Embryonic facial prominence (tissue), 1 donor: ENCODE measurements at regions not wholly inside any gene's neighbourhood (a gene's known extent, or its start where the extent isn't known, plus 50 kb on each side); places are given as distances from the start of the nearest gene placed in this dataset.

Experiments
- DNase-seq: peaks from one replicate; pipeline ENCODE4 v3.0.0-alpha.2; 2016; ENCODE audit errors: extremely low spot score

DNA sequence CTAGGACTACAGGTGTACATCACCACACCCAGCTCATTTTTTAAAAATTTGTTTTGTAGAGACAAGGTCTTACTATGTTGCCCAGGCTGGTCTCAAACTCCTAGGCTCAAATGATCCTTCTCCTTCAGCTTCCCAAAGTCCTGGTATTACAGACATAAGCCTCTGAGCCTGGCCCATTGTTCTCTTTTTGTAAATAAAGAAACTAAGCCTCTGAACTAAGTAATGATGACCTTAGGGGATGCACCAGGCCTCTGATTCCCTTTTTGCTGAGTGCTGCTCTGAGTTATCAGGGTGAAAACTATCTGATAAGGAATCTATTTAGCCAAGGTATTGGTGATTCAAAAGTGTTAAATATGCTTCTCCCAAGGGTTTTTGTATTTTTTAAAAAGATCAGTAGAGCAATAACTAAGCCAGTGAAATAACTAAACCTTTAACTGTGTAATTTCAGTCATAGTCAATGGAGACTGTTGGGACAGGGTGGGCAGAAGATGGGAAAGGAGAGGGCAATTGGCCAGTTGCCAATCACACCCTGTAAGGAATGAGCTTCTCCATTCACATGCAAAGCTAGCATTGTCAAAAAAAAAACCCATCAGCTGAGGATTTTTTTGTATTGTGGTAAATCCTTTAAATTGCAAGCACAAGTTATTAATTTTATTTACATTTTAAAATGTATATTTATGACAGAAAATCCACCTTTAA lies 194.8 kb upstream of the PFN2 start:
- DNase-seq, result no peak

DNA sequence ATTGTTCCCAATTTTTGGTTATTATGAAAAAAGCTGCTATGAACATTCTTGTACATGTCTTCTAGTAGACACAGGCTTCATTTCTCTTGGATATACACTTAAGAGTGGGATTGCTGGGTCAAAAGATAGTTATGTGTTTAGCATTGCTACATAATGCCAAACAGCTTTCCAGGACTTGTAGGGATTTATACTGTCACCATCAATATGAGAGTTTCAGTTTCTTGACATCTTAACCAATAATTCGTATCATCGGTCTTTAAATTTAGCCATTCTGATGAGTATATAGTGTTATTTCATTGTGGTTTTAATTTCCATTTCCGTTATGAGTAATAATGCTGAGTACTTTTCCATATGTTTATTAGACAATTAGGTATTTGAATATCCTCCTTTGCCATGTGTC lies 190.3 kb upstream of the PFN2 start:
- no peak for DNase-seq

- no peak for DNase-seq
Measured at GRCh38 chr3:150158943-150159625, 188.4 kb upstream of the PFN2 start.

DNA sequence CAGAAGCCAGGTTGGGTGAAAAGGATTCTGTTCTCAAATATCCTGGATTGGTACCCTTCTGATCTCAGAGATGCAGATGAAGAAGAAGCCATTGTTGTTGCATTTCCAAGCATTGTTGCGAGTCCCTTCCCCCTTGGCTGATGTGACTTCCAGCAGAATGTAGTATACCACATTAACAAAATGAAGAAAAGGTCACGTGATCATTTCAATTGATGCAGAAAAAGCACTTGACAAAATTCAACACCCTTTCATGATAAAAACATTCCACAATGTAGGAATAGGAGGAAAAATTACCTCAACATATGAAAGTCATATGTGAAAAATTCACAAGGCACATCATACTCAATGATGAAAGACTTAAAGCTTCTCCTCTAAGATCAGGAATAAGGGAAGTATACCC lies 181.9 kb upstream of the PFN2 start:
- no peak for DNase-seq

GRCh38 chr3:150150633-150151032 lies 179.9 kb upstream of the PFN2 start:
- DNase-seq, result no peak

GRCh38 chr3:150149651-150150051 lies 179.0 kb upstream of the PFN2 start:
- no peak for DNase-seq

- DNase-seq, result no peak
Measured at GRCh38 chr3:150148227-150148626, 177.5 kb upstream of the PFN2 start.

GRCh38 chr3:150147776-150148175 lies 177.1 kb upstream of the PFN2 start:
- DNase-seq, result no peak

- no peak for DNase-seq
Measured at GRCh38 chr3:150146991-150147761, 176.5 kb upstream of the PFN2 start.

GRCh38 chr3:150145659-150146058 lies 175.0 kb upstream of the PFN2 start:
- no peak for DNase-seq

- DNase-seq, result no peak
Measured at GRCh38 chr3:150144191-150144708, 173.6 kb upstream of the PFN2 start.

- no peak for DNase-seq
Measured at GRCh38 chr3:150142936-150143335, 172.2 kb upstream of the PFN2 start.

GRCh38 chr3:150141790-150142326 lies 171.2 kb upstream of the PFN2 start:
- no peak for DNase-seq

DNA sequence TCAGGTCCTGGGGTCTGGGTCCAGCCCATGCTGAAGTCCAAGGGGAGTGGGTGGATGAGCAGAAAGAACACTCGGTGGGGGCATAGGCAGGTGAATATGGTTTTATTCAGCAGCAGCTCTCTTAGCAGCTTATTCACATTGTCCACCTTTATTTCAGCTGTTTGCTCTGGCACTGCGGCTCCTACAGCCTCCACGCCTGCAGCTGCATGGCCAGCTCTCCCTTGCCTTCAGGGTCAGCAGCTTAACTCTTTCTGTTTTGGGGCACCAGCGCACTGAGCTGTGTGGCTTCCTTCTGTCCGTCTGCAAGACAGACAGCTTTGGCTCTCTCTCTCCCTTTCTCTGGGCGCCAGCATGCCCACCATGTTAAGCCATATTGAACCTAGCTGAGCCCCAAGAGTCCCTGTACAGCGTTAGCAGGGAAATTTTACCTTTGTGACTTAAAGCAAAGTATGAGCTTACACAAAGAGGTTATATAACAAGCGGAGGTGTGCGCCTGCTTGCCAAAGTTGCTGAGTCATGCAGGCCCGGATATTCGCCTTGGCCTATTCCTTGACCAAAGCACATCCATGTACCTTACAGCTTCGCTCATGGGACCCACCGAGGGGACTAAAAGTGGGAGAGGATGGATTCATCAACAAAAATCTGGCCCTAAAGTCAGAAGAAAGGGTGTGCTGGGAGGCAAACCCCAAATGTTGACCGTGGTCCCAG lies 170.1 kb upstream of the PFN2 start:
- DNase-seq, result no peak

DNA sequence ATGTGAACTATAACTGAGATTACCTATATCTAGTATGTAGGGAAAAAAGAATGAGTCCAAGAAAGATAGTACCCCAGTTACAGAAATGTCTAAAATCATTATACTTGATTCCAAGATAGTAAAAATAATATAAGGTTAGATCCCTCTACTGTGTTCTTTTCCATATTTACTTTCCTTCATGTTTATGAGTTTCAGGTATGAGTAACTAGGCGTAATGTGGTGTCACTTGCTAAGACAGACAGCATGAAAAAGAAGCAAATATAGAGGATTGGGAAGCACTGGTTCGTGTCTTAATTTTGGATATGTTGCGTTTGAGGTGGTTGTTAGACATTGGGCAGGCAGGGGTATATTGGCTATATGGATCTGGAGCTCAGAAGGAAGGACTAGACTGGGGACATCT lies 168.1 kb upstream of the PFN2 start:
- no peak for DNase-seq

DNA sequence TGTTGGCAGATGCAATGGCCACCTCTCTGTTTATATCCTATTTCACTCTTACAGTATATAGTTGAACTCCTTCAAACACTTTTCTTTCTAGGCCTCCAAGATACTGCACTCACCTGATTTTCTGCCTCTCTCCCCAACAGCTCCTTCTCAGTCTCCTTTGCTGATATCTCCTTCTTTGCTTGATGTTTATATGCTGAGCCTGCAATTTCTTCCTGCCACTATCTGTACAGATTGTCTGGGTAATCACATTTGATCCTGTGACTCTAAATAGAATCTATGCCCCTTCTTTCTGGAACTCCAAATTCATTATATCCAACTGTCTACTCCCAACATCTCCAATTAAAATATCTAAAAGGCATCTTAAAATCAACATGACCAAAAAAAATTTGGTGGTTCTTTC lies 165.5 kb upstream of the PFN2 start:
- no peak for DNase-seq

DNA sequence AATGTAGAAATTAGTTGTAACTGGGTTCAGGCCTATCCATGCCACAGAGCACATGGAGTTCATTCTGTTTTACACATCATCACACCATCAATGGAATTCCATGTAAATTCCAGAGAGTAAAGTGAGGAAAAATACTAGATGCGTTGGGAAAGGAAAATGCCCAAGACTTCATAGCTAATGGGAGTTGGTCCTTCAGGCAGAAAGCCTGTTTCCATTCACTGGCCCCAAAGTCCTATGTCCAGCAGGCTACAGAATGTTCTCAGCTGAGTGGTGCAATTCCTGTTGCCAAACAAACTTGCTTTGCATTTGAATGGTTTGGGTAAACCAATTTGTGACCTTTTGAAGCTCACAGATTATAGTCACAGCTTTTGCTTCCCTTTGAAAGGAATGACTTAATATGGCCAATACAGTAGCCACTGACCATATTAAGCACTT lies 164.6 kb upstream of the PFN2 start:
- no peak for DNase-seq

GRCh38 chr3:150133293-150133692 lies 162.6 kb upstream of the PFN2 start:
- no peak for DNase-seq

GRCh38 chr3:150132101-150132749 lies 161.5 kb upstream of the PFN2 start:
- DNase-seq, result no peak

- DNase-seq, result no peak
Measured at GRCh38 chr3:150131663-150132062, 161.0 kb upstream of the PFN2 start.
